SHP77 treated with DMSO at 0.1 percent for 48 hours (cell line): ENCODE measurements at regions not wholly inside any gene's neighbourhood (a gene's known extent, or its start where the extent isn't known, plus 50 kb on each side); places are given as distances from the start of the nearest gene placed in this dataset.

Experiments used
- DNase-seq: peaks from one replicate; lab custom pipeline; 2025; lab: John Stamatoyannopoulos, UW

GRCh38 chr12:116458492-116458891 is 100.7 kb upstream of the MAP1LC3B2 start:
- no peak for DNase-seq

GRCh38 chr12:116459011-116459875 is 99.9 kb upstream of the MAP1LC3B2 start:
- DNase-seq: no peak

- DNase-seq: no peak
These were observed 99.1 kb upstream of the MAP1LC3B2 start for GRCh38 chr12:116459916-116460663.

GRCh38 chr12:116461060-116461459 is 98.1 kb upstream of the MAP1LC3B2 start:
- no peak for DNase-seq

GRCh38 chr12:116463366-116463765 is 95.8 kb upstream of the MAP1LC3B2 start:
- no peak for DNase-seq

- DNase-seq: no peak
These were observed 93.8 kb upstream of the MAP1LC3B2 start for GRCh38 chr12:116465407-116465806.

- no peak for DNase-seq
These were observed 93.3 kb upstream of the MAP1LC3B2 start for GRCh38 chr12:116465856-116466255.

- DNase-seq: no peak
These were observed 92.6 kb upstream of the MAP1LC3B2 start for GRCh38 chr12:116466536-116466935.

GRCh38 chr12:116469344-116469743 is 89.8 kb upstream of the MAP1LC3B2 start:
- DNase-seq: no peak

GRCh38 chr12:116471544-116471943 is 87.6 kb upstream of the MAP1LC3B2 start:
- no peak for DNase-seq

GRCh38 chr12:116472193-116472592 is 87.0 kb upstream of the MAP1LC3B2 start:
- DNase-seq: no peak

GRCh38 chr12:116473416-116473815 is 85.8 kb upstream of the MAP1LC3B2 start:
- no peak for DNase-seq

- DNase-seq: no peak
These were observed 84.8 kb upstream of the MAP1LC3B2 start for GRCh38 chr12:116474331-116474730.

- no peak for DNase-seq
These were observed 84.3 kb upstream of the MAP1LC3B2 start for GRCh38 chr12:116474899-116475298.

- no peak for DNase-seq
These were observed 82.9 kb upstream of the MAP1LC3B2 start for GRCh38 chr12:116476227-116476822.

- no peak for DNase-seq
These were observed 80.9 kb upstream of the MAP1LC3B2 start for GRCh38 chr12:116478243-116478773.

- DNase-seq: no peak
These were observed 78.9 kb upstream of the MAP1LC3B2 start for GRCh38 chr12:116480210-116480810.

- DNase-seq: no peak
These were observed 77.5 kb upstream of the MAP1LC3B2 start for GRCh38 chr12:116481726-116482125.

GRCh38 chr12:116482179-116482578 is 77.0 kb upstream of the MAP1LC3B2 start:
- DNase-seq: no peak

GRCh38 chr12:116482859-116483258 is 76.3 kb upstream of the MAP1LC3B2 start:
- no peak for DNase-seq

GRCh38 chr12:116483959-116484750 is 75.0 kb upstream of the MAP1LC3B2 start:
- no peak for DNase-seq
